ENCODE measurements at regions not wholly inside any gene's neighbourhood (a gene's known extent, or its start where the extent isn't known, plus 50 kb on each side); places are given as distances from the start of the nearest gene placed in this dataset.

- Histone ChIP-seq H3K9me3 (ENCODE audit: low read depth) (no peaks in the 10 kb centered on the region), H4K20me1 (ENCODE audit: low read depth) (no peaks in the 10 kb centered on the region), H3K4me1 (peaks cover 4% of the 10 kb centered on the region), H3K27ac (no peak overlapping the region), H3K27me3 (peaks cover 43% of the 10 kb centered on the region), H3K4me2 (no peak overlapping the region), H3K9ac (no peak overlapping the region), H3K79me2 (ENCODE audit: low read depth) (no peaks in the 10 kb centered on the region), H3K4me3 (no peak overlapping the region), H3F3A (ENCODE audit: low read depth) (no peaks in the 10 kb centered on the region), H3K36me3 (no peaks in the 10 kb centered on the region), H2AFZ (replicated peaks) (no peak overlapping the region)
- Mint-ChIP-seq H3K36me3 (peaks cover 2% of the 10 kb centered on the region), H3K27me3 (ENCODE audit: insufficient read depth, low read depth) (peaks cover 40% of the 10 kb centered on the region), H3K4me3 (no peak overlapping the region), H3K27ac (no peak overlapping the region), H3K9me3 (no peaks in the 10 kb centered on the region), H3K4me1 (peaks cover 14% of the 10 kb centered on the region)
- TF ChIP-seq EZH2 (IDR thresholded peaks at IDR 0.05) (no peak), CTCF (IDR thresholded peaks at IDR 0.05) (no peak), EZH2phosphoT487 (IDR thresholded peaks at IDR 0.05) (no peak)
- DNase-seq (ENCODE audit: low spot score) = no peak
Measured at GRCh38 chr12:127457726-127458125, 809.2 kb upstream of the TMEM132C start.

GRCh38 chr12:127459166-127459565 lies 807.8 kb upstream of the TMEM132C start:
- H3K36me3 Mint-ChIP-seq = peaks cover 2% of the 10 kb centered on the region
- no peaks in the 10 kb centered on the region for H3K9me3 ChIP-seq (ENCODE audit: low read depth)
- no peak overlapping the region for H3K4me2 ChIP-seq
- H4K20me1 ChIP-seq (ENCODE audit: low read depth) = no peaks in the 10 kb centered on the region
- H3K27ac ChIP-seq = no peak overlapping the region
- H3K4me1 ChIP-seq = peaks cover 4% of the 10 kb centered on the region
- no peak overlapping the region for H3K4me3 ChIP-seq
- H2AFZ ChIP-seq (replicated peaks) = no peak overlapping the region
- TF ChIP-seq CTCF (IDR thresholded peaks at IDR 0.05) (no peak), EZH2 (IDR thresholded peaks at IDR 0.05) (no peak), EZH2phosphoT487 (IDR thresholded peaks at IDR 0.05) (no peak)
- DNase-seq (ENCODE audit: low spot score) = no peak
- H3K9me3 Mint-ChIP-seq = no peaks in the 10 kb centered on the region
- peaks cover 37% of the 10 kb centered on the region for H3K27me3 ChIP-seq
- no peak overlapping the region for H3K9ac ChIP-seq
- H3K79me2 ChIP-seq (ENCODE audit: low read depth) = no peaks in the 10 kb centered on the region
- peaks cover 28% of the 10 kb centered on the region for H3K27me3 Mint-ChIP-seq (ENCODE audit: insufficient read depth, low read depth)
- H3K4me1 Mint-ChIP-seq = peaks cover 10% of the 10 kb centered on the region
- no peak overlapping the region for H3K27ac Mint-ChIP-seq
- no peak overlapping the region for H3K4me3 Mint-ChIP-seq
- no peaks in the 10 kb centered on the region for H3F3A ChIP-seq (ENCODE audit: low read depth)
- H3K36me3 ChIP-seq = no peaks in the 10 kb centered on the region

GRCh38 chr12:127459687-127460086 lies 807.3 kb upstream of the TMEM132C start:
- no peaks in the 10 kb centered on the region for H4K20me1 ChIP-seq (ENCODE audit: low read depth)
- H3K9me3 ChIP-seq (ENCODE audit: low read depth) = no peaks in the 10 kb centered on the region
- H3K27ac ChIP-seq = no peak overlapping the region
- H3K27me3 Mint-ChIP-seq (ENCODE audit: insufficient read depth, low read depth) = peaks cover 23% of the 10 kb centered on the region
- no peak overlapping the region for H3K4me3 Mint-ChIP-seq
- no peak overlapping the region for H3K27ac Mint-ChIP-seq
- no peaks in the 10 kb centered on the region for H3F3A ChIP-seq (ENCODE audit: low read depth)
- no peaks in the 10 kb centered on the region for H3K36me3 Mint-ChIP-seq
- TF ChIP-seq EZH2phosphoT487 (IDR thresholded peaks at IDR 0.05) (no peak), EZH2 (IDR thresholded peaks at IDR 0.05) (no peak), CTCF (IDR thresholded peaks at IDR 0.05) (no peak)
- no peak for DNase-seq (ENCODE audit: low spot score)
- peaks cover 4% of the 10 kb centered on the region for H3K4me1 Mint-ChIP-seq
- H3K4me1 ChIP-seq = peaks cover 4% of the 10 kb centered on the region
- H2AFZ ChIP-seq (replicated peaks) = no peak overlapping the region
- no peak overlapping the region for H3K4me2 ChIP-seq
- no peaks in the 10 kb centered on the region for H3K9me3 Mint-ChIP-seq
- H3K27me3 ChIP-seq = peaks cover 32% of the 10 kb centered on the region
- H3K36me3 ChIP-seq = no peaks in the 10 kb centered on the region
- H3K79me2 ChIP-seq (ENCODE audit: low read depth) = no peaks in the 10 kb centered on the region
- no peak overlapping the region for H3K9ac ChIP-seq
- no peak overlapping the region for H3K4me3 ChIP-seq
